ENCODE measurements at regions not wholly inside any gene's neighbourhood (a gene's known extent, or its start where the extent isn't known, plus 50 kb on each side); places are given as distances from the start of the nearest gene placed in this dataset.
"Not testable (repeated sequence)": the region's sequence is repeated elsewhere in the genome, so short reads cannot be mapped to it uniquely, and the experiment has no call there.

DNA sequence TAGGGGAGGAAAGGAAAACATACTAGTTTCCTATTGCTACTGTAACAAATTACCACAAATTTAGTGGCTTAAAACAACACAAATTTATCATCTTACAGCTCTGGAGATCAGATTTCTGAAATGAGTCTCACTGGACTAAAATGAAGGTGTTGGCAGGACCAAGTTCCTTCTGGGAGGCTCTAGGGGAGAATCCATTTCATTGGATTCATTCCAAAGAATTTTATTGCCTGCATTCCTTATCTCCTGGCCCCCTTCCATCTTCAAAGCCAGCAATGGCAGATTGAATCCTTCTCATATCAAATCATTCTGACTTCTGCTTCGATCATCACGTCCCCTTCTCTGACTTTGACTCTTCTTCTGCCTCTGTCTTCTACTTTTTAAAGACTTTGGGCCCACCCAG, 250.9 kb downstream of the IRS1 start:
- in situ Hi-C loops (cut with HindIII; ENCODE audit: low sequenced_read_pairs): no loop called here
- no peak overlapping the region for H3K4me3 ChIP-seq (ENCODE audit: low read depth, low read length)
- TF ChIP-seq, protein P1, sequence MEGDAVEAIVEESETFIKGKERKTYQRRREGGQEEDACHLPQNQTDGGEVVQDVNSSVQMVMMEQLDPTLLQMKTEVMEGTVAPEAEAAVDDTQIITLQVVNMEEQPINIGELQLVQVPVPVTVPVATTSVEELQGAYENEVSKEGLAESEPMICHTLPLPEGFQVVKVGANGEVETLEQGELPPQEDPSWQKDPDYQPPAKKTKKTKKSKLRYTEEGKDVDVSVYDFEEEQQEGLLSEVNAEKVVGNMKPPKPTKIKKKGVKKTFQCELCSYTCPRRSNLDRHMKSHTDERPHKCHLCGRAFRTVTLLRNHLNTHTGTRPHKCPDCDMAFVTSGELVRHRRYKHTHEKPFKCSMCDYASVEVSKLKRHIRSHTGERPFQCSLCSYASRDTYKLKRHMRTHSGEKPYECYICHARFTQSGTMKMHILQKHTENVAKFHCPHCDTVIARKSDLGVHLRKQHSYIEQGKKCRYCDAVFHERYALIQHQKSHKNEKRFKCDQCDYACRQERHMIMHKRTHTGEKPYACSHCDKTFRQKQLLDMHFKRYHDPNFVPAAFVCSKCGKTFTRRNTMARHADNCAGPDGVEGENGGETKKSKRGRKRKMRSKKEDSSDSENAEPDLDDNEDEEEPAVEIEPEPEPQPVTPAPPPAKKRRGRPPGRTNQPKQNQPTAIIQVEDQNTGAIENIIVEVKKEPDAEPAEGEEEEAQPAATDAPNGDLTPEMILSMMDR (IDR thresholded peaks at IDR 0.05; ENCODE audit: low read depth, low read length): no peak
- DNase-seq (ENCODE audit: low read depth, low spot score): no peak

DNA sequence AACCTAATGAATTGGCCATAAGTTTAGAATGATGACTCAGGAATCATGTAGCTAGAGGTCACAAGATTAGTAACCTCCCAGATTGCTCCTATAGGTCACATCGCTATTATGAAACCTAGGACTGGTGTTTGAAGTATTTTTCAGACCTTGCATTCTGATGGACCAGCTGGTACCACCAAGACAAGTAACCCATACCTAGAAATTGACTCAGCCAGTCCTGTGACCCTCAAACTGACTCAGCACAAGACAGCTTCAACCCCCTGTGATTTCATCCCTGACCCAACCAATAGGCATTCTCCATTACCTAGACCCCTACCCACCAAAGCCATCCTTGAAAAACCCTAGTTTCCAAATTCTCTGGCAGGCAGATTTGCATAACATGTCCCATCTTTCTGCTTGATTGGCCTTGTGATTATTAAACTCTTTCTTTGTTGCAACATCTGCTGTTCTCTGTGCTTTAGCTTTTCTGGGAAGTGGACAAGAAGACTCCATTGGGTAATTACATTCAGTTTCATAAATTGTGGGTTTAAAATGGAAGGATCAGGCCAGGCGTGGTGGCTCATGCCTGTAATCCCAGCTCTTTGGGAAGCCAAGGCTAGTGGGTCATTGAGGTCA, 254.9 kb downstream of the IRS1 start:
- DNase-seq (ENCODE audit: low read depth, low spot score): no peak
- TF ChIP-seq, protein P1 (IDR thresholded peaks at IDR 0.05; ENCODE audit: low read depth, low read length): no peak
- H3K4me3 ChIP-seq (ENCODE audit: low read depth, low read length): no peak overlapping the region
- in situ Hi-C loops (cut with HindIII; ENCODE audit: low sequenced_read_pairs): no loop called here

DNA sequence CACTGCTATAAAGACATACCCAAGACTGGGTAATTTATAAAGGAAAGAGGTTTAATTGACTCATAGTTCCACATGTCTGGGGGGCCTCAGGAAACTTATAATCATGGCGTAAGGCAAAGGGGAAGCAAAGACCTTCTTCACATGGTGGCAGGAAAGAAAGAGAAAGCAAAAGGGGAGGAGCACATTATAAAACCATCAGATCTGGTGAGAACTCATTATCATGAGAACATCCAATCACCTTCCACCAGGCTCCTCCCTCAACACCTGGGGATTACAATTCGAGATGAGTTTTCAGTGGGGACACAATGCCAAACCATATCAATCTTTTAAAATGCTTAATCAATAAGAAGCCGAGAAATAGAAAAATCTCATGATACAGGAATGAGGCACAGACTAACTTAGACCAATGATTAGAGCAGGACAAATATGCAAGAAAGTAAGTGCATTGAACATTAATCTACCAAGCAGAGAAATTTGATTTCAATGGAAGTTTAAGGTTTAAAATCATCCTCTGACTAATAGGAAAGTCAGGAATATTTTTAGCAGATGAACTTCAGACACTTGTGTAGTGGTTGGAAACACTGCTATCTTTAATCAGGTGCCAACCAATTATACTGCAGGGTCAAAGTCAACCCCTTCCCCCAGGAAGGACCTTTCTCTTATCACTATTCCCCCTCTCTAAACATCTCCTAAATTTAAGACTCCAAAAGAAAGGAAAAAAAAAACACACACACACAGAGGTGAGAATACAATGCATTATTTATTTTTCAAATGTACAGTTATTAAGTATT, 259.2 kb downstream of the IRS1 start:
- in situ Hi-C loops (cut with HindIII; ENCODE audit: low sequenced_read_pairs): no loop called here
- no peak overlapping the region for H3K4me3 ChIP-seq (ENCODE audit: low read depth, low read length)
- no peak for DNase-seq (ENCODE audit: low read depth, low spot score)
- TF ChIP-seq, protein P1 (IDR thresholded peaks at IDR 0.05; ENCODE audit: low read depth, low read length): no peak

DNA sequence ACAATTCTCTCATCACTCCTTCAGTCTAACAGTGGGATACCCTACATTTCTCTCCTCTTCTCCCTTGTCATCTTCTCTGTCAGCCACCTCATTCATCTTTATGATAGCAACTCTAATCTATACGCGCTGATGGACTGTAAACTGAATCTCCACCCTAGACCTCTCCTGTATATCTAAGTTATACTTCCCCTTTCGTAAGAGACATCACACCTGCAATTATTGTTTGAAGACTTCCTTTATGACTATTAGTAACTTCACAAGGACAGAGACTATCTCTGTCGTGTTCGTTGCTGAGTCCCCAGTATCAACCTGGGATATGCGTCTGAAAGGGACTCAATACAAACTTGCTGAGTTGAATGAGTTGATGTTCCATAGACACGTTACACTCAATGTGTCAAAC, 263.2 kb downstream of the IRS1 start:
- in situ Hi-C loops (cut with HindIII; ENCODE audit: low sequenced_read_pairs): no loop called here
- H3K4me3 ChIP-seq (ENCODE audit: low read depth, low read length): no peak overlapping the region
- DNase-seq (ENCODE audit: low read depth, low spot score): no peak
- TF ChIP-seq, protein P1 (IDR thresholded peaks at IDR 0.05; ENCODE audit: low read depth, low read length): no peak

DNA sequence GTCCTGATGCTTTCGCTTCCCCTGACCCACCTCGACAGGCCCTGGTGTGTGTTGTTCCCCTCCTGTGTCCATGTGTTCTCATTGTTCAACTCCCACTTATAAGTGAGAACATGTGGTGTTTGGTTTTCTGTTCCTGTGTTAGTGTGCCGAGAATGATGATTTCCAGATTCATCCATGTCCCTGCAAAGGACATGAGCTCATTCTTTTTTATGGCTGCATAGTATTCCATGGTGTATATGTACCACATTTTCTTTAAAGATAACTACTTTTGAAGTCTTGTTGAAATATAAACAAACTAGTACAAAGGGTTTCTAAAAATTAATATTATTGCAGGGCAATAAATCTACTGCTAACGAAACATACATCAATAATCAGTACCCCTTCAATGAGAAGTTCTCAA, 266.6 kb downstream of the IRS1 start:
- in situ Hi-C loops (cut with HindIII; ENCODE audit: low sequenced_read_pairs); H3K4me3 ChIP-seq (ENCODE audit: low read depth, low read length); DNase-seq (ENCODE audit: low read depth, low spot score): not testable (repeated sequence)

DNA sequence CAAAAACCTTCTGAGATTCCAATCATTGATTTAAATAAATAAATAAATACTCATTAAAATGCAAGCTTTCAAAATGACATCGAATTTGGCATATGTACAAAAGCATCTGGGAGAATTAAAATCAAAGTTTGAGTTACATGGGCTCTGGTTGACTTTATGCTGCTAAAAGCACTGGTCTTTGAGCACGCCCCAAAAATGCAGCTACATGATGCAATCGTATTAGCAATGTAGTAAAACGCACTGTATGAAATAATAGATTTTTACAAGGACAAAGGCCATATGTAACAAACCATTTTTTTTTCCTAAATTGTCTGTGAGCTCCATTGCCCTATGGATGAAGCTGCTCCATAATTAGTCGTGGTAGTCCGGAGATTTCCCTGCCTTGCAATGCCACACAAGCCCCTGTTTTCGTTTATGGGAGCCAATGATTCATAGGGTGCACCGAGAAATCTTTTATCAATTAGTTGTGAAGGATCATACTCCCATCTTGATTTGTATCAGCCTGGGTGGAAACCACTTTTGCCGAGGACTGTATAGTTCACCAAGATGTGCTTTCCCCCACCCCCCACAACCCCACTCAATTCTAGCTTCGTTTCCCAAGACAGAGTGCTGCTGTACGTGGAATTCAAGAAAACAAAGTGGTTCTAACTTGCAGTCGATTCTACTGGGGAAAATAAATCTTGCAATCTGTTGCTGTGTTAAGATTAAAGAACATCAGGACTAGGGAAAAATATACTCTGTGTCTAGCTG, 268.4 kb downstream of the IRS1 start:
- in situ Hi-C loops (cut with HindIII; ENCODE audit: low sequenced_read_pairs): no loop called here
- DNase-seq (ENCODE audit: low read depth, low spot score): no peak
- no peak overlapping the region for H3K4me3 ChIP-seq (ENCODE audit: low read depth, low read length)
- TF ChIP-seq, protein P1 (IDR thresholded peaks at IDR 0.05; ENCODE audit: low read depth, low read length): no peak

DNA sequence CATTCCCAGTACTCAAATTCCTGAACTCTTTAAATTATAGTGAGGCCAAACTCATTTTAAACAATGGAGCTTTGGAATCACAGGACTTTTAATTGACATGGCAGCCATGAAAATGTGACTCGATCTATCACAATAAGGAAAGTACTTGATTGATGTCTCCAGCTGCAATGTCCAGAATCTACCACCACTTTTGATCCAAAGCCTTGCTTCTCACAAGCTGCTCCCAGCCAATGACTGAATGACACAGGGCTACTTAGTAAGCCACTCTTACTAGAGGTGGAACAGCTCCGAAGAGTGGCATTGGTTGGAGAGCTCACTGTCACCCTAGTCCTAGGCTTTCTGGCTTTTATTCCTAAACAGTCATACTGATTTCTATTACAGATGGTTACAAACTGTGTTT, 270.1 kb downstream of the IRS1 start:
- in situ Hi-C loops (cut with HindIII; ENCODE audit: low sequenced_read_pairs): no loop called here
- no peak overlapping the region for H3K4me3 ChIP-seq (ENCODE audit: low read depth, low read length)
- no peak for DNase-seq (ENCODE audit: low read depth, low spot score)
- TF ChIP-seq, protein P1 (IDR thresholded peaks at IDR 0.05; ENCODE audit: low read depth, low read length): no peak
